GM19035 (cell line): ENCODE measurements at regions not wholly inside any gene's neighbourhood (a gene's known extent, or its start where the extent isn't known, plus 50 kb on each side); places are given as distances from the start of the nearest gene placed in this dataset.

ENCODE experiments used
- ATAC-seq: cut with Tn5 transposase; IDR thresholded peaks from one replicate; pipeline ENCODE4 v1.9.1; 2021; ENCODE audit not compliant: unreplicated experiment

DNA sequence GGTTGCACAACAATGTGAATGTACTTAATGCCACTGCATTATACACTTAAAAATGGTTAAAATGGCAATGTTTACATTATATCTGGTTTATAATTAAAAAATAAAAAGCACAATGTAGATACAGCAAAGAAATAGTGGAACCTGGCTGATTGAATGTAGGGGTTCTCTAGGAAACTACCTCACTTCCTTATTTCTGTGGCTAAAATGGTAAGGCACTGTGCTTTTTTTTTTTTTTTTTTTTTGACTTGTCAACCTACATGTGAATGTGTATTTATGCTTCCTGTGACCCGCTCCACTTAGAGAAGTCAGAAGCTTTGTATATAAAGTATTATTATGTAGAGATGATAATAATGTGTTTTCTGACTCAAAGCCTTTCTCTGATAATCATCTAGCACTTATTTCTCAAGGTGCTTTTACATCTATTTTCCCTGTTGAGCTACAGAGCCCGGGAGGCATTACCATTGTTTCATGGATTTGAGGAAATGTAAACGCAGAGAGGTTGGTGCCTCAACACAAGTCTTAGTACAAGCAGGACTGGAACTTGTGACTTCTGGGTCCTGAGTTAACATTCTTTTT, 55.0 kb downstream of the SOX4 start:
- no peak for ATAC-seq

DNA sequence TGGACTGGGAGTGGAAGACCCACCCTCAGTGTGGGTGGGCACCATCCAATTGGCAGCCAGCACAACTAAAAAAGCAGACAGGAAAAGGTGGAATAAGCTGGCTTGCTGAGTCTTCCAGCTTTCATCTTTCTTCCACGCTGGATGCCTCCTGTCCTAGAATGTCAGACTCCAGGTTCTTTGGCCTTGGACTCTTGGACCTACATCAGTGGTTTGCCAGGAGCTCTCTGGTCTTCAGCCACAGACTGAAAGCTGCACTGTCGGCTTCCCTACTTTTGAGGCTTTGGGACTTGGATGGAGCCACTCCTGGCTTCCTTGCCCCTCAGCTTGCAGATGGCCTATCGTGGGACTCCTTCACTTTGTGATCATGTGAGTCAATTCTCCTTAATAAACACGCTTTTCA, 59.8 kb downstream of the SOX4 start:
- no peak for ATAC-seq

DNA sequence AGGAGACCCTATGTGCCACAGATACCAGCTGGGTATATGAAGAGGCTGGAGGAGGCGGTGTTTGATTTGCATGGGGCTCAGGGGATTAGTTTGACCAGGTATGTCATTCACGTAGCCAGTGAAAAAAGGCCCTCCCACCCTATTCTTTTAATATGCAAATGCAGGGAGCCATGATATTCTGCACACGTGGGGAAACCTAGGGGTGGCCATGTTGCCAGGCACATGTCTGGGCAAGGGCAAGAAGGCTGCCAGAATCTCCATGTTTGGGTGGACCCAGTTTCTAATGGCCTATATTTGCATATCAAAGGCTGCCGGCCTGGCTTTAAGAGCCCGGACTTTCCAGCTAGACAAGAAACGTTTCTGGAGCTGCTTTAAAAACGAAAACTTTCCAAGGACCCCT, 60.4 kb downstream of the SOX4 start:
- no peak for ATAC-seq

DNA sequence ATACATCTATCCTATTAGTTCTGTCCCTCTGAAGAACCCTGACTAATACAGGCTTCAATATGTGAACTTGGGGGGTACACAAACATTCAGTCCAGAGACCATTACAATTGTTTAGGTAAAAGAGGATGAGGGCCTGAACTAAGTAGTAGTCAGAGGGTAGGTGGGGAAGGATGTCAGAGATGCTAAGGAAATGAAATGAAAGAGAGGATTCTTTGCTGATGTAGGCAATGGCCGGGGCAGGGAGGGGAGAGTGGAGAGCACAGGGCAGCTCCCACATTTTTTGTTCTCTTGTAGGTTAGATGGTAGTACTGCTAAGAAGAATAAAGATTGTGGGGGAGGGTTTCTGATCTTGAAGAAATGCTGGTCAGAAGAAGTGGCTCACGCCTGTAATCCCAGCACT, 60.8 kb downstream of the SOX4 start:
- no peak for ATAC-seq

DNA sequence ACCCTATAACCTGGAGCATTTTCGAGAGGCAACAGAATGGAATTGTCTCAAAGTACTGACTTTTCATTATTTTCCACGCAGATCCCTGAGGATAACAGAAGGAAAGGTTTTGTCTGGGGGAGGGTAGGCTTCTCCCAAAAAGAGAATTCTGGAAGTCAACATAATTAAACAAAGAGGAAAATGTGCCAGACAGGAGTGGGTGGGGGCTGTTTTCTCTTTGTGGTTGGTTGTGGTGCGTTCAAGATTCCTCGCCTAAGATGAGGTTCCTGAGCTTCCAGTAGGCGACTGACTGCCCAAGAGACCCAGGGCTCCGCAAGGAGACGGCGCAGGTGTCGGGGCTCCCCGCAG, 70.4 kb downstream of the SOX4 start:
- ATAC-seq: no peak

DNA sequence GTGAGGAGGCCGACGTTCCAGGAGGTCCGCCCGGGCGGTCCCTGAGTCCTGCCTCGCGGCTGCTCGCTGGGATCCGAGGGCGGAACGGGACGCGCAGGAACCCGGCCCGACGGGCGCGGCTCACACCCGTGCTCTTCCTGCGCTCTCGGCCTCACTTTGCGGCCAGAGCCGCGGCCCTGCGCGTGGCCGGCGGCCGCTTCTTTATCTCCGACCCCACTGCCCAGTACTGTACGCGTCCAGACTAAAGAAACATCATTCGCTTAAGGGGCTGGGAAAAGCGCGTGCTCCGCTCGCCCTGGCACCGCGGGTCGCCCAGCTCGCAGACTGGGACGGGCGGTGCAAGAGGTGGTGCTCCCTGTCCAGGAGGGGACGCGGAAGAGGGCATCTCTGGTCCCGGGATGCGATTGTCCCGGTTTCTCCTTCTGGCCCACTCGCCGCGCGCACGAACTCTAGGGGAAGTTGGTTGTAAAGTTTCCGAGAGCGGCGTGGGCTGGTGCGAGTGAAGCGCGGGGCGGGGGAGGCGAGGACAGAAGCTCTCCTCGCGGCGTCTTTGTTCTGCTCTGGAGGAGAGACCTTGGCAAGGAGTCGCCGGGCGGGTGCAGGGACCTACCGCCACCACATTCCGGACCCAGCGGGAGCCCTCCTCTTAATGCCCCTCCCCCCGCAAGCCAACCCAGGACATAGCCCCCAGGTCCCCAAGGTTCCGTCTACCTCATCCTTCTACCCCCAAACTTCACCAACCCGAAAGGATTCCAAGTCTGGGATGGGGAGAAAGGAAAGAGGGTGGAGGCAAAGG, 71.0 kb downstream of the SOX4 start:
- no peak for ATAC-seq

DNA sequence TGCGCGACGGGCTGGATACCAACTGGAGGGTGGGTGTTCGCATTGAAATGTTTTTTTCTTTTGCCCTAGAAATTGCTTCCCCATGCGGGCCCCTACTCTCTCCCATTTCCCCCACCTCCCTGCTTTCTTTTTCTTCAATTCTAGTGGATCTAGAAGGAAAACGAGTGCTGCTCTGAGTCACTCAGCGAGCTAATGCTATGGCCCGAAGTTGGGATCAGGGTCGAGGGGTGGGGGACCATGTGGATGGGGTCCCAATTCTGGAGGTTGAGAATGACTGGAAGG, 71.5 kb downstream of the SOX4 start:
- no peak for ATAC-seq

DNA sequence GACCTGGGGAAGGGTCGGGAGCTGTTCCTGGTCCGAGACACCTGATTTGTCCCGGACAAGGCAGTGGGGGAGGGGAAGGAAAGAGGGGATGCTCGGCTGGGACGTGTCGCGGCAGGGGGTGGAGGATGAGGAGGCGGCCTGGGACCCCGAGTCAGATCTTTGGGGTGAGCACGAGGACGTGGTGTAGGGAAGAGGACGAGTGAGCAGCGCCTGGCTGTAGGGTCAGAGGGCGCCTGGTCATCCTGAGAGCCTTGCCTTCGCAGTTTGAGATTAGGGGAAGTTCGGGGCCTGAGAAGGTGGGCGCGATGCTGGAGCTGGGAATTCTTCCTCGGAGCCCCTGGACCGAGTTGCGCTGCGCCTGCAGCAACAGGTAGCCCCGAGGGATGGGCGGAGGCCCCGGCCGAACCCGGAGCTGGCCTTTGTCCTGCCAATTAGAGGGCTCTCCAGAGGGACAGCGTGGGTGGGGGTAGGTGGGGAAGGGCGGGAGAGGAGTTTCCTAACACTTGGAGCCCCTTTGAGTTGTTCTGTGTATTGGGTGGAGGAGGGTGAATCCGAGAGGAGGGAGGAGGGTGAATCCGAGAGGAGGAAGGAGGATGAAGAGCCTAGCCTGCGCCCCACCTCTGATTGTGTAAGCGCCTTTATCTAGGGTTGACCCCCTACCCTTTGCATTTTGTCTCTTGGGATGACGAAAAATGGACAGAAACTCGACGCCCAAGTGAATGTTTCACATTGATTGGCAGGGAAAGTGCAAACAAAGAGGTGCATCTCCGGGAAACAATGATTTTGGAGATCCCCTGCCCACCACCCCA, 72.0 kb downstream of the SOX4 start:
- no peak for ATAC-seq

DNA sequence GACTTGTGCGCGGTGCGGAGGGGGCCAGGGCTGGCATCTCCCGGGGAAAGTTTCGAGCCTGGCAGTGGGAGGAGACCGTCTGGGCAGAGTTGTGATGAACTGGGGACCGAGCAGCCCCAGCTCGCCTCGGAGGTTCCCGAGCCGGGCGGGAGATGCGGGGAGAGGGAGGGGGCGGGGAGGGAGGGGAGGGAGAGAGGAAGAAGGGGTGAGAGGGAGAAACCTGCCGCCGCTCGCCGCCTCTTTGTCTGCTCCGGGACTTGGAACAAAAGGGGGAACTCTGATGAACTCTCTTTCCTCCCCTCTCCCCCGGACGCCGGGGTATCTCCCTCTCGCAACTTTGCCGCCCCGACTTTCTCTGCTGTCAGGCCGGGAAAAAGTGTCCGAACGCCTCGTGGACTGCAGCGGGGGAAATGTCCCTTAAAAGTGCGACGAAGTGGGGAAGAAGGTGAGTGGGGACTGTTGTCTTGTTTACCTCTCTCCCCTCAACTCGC, 72.7 kb downstream of the SOX4 start:
- no peak for ATAC-seq

DNA sequence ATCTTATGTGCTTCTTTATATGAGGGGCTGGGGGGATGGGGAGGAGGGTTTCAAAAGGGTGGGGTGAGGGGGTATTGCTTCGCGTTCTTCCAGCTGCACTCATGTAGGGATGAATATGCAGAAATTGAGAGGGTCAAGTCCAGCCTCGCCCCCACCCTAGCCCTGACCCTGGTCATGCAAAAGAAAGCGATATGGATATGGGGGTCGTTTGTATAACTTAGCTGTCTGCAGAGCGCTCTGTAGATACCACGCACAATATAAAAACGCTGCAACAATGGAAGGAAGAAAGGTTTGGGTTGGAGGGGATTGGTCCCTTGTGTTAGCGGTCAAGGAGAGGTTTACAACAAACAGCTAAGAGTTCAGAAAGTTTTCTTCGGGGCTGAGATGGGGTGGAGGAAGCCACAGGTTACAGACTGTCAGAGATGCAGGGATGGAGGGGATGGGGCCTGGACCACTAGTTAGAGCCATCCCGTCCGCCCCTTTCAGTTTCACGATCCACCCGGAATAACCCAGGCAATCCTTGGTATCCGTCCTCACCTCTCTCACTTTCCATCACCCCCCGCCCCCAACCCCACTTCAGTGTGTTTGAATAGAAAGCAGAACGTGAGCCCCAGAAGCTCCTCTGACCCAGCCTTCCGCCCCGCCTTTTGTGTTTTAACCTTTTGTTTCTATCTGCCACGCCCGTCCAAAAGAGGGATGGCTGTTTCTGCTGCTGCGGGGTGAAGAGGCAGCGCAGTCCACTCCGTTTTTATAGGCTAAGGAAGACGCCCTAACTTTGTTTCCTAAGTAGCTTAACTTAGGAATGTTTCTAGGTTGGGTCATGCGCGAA, 73.5 kb downstream of the SOX4 start:
- no peak for ATAC-seq

DNA sequence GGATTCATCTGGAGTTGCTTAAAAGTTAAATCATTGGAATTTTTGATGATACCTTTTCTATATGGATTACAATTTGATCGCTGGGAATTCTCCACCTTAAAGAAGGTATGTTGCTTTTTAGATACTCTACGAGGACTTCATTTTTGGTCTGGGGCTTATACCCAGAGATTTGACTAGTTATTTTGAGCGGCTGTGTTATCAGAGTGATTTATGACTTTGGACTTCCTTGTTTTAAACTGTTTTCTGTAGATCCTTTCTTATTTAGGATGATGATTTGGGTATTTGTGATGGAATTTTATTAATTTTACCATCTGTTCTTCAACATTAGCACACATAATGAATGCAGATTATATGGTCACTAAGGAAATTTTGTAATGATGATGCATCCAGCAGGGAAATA, 75.2 kb downstream of the SOX4 start:
- ATAC-seq: no peak

DNA sequence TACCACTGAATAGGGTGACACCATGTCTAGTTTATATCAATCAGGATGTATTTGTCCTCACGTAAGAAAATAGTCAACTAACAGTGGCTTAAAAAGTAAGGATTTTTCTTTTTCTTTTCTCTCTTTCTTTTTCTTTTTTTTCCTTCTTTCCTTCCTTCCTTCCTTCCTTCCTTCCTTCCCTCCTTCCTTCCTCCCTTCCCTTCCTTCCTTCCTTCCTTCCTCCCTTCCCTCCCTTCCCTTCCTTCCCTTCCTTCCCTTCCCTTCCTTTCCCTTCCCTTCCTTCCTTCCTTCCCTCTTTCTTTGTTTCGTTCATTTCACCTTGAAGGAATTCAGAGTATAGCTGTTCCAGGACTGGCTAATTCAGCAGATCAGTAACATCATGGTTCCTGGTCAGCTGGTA, 83.2 kb downstream of the SOX4 start:
- no peak for ATAC-seq

DNA sequence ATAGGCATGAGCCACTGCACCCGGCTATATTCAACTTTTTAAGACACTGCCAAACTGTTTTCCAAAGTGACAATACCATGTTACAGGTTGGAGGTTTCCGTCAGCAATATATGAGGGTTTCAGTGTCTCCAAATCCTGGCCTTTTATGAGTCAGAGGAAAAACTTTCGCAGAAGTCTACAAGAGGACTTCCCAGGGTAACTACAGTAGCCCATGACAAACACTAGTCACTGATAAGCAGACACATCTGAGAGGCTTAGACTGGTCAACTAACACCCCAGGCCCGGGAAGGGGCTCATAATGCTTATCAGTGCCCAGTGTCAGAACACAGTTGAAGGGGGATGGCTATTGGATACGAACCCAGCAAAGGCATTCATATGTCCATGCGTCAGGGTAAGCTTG, 85.4 kb downstream of the SOX4 start:
- no peak for ATAC-seq

DNA sequence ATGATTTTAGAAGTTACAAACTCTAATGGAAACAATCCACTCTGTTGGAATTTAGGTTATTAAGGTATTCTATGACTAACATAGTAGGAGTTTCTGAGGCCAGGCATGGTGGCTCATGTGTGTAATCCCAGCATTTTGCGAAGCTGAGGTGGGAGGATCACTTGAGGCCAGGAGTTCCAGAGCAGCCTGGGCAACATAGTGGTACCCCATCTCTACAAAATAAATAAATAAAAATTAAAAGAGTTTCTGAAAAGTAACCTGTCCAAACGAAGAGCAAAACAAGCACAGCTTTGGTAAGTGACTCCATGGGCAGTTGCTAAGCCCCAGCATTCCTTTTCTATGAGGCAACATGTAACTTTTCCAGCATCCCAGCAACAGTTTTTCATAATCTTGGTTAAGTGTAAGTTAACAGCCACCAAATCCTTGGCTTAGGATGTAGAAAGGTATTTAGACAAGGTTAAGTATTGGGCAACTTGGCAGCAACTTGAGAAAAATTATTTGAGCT, 86.3 kb downstream of the SOX4 start:
- no peak for ATAC-seq

DNA sequence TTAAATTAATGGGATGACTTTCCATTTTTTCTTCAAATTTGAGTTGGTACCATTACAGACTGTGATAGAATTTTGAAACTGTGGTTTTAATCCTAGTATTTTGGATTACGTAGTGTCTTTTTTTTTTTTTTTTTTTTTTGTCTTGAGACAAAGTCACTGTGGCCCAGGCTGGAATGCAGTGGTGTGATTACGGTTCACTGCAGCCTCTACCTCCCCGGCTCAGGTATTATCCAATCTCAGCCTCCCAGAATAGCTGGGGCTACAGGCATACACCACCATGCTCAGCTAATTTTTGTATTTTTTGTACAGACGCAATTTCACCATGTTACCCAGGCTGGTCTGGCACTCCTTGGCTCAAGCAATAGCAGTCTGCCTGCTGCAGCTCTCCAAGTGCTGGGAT, 87.1 kb downstream of the SOX4 start:
- no peak for ATAC-seq

DNA sequence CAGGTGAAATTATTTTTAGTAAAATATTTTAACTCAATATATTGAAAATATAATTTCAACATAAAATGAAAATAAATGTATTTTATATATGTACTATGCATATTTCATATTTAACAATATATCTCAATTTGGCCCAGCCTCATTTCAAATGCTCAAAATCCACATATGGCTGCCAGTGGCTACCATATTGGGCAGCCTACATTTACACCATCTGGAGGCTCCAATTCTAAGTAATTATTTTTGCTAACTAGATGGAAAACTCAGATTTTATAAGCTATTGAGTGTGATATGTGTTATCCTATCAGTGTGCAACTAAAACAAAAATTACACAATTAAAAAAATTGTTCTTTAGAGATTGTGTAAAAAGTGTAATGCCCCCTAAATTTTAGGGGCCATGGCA, 96.9 kb downstream of the SOX4 start:
- no peak for ATAC-seq

DNA sequence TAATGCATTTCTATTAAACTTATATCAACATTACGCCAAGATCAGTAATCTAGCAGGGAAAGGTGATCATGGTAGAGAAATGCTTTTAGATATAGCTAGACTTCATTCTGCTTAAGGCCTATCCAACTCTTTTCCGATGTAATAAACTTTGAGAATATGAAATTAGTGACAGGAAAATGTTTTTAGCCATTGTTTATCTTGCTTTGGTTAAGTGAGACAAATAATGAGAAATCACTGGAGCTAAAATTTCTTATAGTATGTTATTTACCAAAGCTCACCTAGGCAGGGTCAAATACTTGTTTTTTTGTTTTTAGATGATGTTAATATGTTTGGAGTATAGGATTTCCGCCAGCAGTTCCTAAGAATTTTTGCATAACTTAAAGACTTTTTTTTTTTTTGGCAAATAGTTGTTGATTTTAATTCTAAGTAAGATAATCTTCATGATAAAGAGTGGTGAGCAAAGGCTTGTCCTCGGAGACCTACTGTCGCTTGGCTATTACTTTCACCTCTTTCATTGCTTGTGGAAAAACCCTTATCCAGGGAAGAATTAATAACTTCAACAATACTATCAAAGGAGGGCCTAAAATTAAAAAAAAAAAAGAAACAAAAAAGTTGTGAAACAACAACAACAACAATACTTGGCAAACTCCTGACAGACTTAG, 98.3 kb downstream of the SOX4 start:
- ATAC-seq: no peak

DNA sequence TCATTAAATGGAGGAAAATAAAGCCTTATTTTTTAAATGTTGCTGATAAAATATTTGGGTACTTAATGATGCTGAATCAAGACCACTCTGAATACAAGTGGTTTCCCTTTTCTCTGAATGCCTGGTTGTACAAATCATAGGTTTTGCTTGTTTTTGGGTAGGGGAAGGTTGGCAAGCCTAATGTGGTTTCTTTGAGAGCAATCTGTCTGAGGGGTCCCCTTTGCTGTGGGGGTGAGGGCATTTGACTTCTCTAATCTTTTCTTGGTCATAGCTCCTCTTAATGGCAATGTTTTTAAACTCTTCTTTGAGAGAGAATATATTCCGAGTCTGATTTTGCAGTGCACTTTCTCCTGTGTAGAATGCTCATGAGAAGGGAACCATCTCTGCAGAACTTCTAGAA, 99.2 kb downstream of the SOX4 start:
- ATAC-seq: no peak

DNA sequence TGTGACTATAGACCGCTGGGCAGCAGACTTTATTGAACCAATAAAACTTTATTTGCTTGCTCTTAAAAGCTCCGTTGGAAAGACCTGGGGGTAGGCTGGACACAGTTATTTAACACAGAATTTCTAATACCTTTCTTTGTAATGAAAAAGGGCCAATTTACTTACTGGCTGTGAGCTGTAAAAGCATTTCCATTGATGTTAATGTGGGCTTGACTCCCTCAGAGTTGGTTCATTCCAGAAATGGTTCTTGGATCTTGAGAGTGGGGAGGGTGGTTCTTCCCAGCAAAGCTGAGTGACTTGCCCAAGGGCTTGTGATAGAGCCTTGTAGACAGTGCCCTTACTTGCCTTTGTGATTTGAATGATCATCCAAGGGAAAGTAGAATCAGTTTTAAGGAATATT, 100.6 kb downstream of the SOX4 start:
- no peak for ATAC-seq

DNA sequence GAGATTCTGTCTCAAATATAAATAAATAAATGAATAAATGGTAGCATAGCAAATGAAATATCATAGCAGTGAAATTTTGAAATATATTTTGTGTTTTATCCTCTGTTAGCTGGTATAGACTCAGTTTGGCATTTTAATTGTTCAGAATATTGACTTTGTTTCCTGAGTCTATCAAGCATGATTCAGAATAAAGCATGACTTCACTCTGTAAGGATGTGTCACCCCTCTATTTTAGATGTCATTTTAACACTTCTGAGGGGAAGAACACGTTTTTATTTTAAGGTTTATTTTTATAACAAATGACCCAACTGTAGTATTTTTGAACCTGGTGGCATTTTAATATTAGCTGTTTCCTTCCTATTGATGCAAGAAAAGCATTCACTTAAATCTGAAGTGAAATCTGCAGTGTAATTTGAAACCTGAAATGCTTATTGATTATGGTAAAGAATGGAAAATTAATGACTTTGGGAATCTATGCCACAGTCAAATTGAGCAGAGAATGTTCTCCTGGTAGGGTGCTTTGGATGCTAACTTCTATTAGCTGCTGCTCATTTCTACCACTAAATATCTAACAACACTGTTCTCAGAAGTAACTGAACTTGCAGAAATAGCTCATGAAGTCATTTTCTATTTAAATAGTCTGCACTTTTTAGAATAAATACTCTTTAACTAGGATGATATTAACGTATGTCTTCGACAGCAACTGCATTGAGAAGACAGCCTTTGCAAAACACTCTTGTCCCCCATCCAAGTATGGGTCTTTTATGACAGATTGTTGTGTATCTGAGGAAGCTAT, 114.2 kb downstream of the SOX4 start:
- ATAC-seq: no peak
